Astrocyte (in vitro differentiated cells and primary cell): ENCODE measurements at regions not wholly inside any gene's neighbourhood (a gene's known extent, or its start where the extent isn't known, plus 50 kb on each side); places are given as distances from the start of the nearest gene placed in this dataset.

Experiments
- CTCF ChIP-seq: IDR thresholded peaks from 2 replicates; pipeline ENCODE4 v1.5.1; 2011; ENCODE audit warnings: low read depth, mild to moderate bottlenecking, inconsistent platforms, low read length, moderate library complexity; ENCODE audit not compliant: insufficient read depth
- EZH2 ChIP-seq: IDR thresholded peaks from 2 replicates; pipeline ENCODE4 v1.6.1; 2012; ENCODE audit warnings: mild to moderate bottlenecking, low read length, inconsistent platforms; ENCODE audit not compliant: insufficient read depth

DNA sequence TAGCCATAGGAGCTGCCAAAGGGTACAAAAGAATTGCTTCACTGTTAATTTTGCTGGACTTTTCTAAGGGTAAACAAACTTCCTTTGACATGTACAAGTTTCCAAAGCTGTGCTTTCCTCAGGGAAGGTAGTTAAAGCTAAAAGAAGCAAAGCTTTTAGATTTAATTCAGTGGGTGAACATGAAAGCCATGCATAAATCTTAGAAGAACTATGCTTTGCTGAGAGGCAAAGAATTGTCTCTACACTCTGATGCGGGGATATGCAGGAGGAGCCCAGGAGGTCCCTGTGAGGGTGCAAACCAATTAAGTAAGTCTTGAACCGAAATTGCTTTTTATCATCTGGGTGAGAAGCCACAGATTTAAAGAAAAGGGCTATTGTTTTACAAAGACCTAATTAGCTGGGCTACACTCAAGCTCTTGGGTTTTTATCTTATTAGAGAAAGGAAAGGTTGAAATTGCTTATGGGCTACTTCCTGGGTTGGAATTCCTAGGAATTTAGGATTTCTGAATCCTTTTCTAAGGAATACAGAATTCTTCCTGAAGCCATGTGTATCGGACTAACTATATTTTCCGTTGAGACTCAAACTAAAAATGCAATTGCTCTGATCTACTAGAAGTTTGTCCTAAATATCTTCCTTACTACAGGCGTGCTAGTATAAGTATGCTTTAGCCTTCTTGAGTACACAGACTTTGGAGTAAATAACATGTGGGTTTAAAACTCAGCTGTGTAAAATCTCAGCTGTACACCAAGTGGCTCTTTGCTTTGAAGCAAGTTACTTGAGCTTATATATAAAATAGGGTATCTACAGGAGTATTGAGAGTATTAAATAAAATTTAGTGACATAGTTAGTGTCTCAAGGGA, 188.4 kb upstream of the ANK2 start:
- TF ChIP-seq CTCF, result no peak
- TF ChIP-seq EZH2, result no peak
